Left colon (tissue), 2 donors: ENCODE measurements at regions not wholly inside any gene's neighbourhood (a gene's known extent, or its start where the extent isn't known, plus 50 kb on each side); places are given as distances from the start of the nearest gene placed in this dataset.

Source experiments
- ATAC-seq: fragments of 200-7000 bp; cut with Tn5 transposase; one replicate; pipeline ENCODE4 v1.9.1; 2020; ENCODE audit warnings: mild to moderate bottlenecking, moderate library complexity
- DNase-seq, 2 donors: peaks; one replicate each; pipeline ENCODE4 v3.0.0-alpha.2; 2020
- intact Hi-C, 2 donors: fragments of 100-400 bp; cut with DNase I in 1 of 2; cut with micrococcal nuclease in 1 of 2; formaldehyde crosslinking; loops; one replicate each; pipeline versions ENCODE4 v1.11.2 to v1.14.0; 2022; cut with DNase I, micrococcal nuclease
- donor health status: DM: no; HTN: no; CAD: no.
- donor health status: DM: yes; HTN: yes; CAD: no.

GRCh38 chr4:11021333-11021732 lies 336.8 kb upstream of the CLNK start:
- DNase-seq (no peak), ATAC-seq (no peak)
- intact Hi-C loops: no loop called here

GRCh38 chr4:11019451-11020240 lies 335.1 kb upstream of the CLNK start:
- ATAC-seq (no peak), DNase-seq (no peak)
- intact Hi-C loops: no loop called here

- ATAC-seq: no peak
- intact Hi-C loops: no loop called here
These were observed 329.6 kb upstream of the CLNK start for GRCh38 chr4:11014199-11014598.

GRCh38 chr4:11013094-11013664 lies 328.6 kb upstream of the CLNK start:
- intact Hi-C loops: no loop called here
- DNase-seq: no peak
- ATAC-seq: no peak

More at GRCh38 chr4:11014199-11014598, 329.6 kb upstream of the CLNK start:
- DNase-seq: no peak

GRCh38 chr4:11011249-11011648 lies 326.7 kb upstream of the CLNK start:
- DNase-seq (no peak), ATAC-seq (peak; percentile 30)
- intact Hi-C loops: no loop called here

GRCh38 chr4:11010624-11011023 lies 326.1 kb upstream of the CLNK start:
- intact Hi-C loops: no loop called here
- no peak for DNase-seq
- ATAC-seq: no peak

GRCh38 chr4:11009281-11009680 lies 324.7 kb upstream of the CLNK start:
- no peak for DNase-seq
- intact Hi-C loops: no loop called here
- no peak for ATAC-seq

- DNase-seq (no peak), ATAC-seq (no peak)
- intact Hi-C loops: no loop called here
These were observed 320.7 kb upstream of the CLNK start for GRCh38 chr4:11005300-11005699.

- ATAC-seq: no peak
- DNase-seq: no peak
- intact Hi-C loops: no loop called here
These were observed 320.2 kb upstream of the CLNK start for GRCh38 chr4:11004818-11005217.

GRCh38 chr4:11002961-11003360 lies 318.4 kb upstream of the CLNK start:
- intact Hi-C loops: no loop called here
- no peak for ATAC-seq
- DNase-seq: no peak

- ATAC-seq: no peak
- DNase-seq: no peak
- intact Hi-C loops: no loop called here
These were observed 314.3 kb upstream of the CLNK start for GRCh38 chr4:10998846-10999245.

- DNase-seq (peak in 1 of 2 donors; percentile 5), ATAC-seq (no peak)
- intact Hi-C loops: no loop called here
These were observed 300.2 kb upstream of the CLNK start for GRCh38 chr4:10984815-10985214.

GRCh38 chr4:10983885-10984640 lies 299.5 kb upstream of the CLNK start:
- intact Hi-C loops: no loop called here
- no peak for DNase-seq
- no peak for ATAC-seq

GRCh38 chr4:10983268-10983667 lies 298.7 kb upstream of the CLNK start:
- no peak for ATAC-seq
- intact Hi-C loops: no loop called here
- DNase-seq: peak in 1 of 2 donors; percentile 10

- DNase-seq: no peak
These were observed 297.7 kb upstream of the CLNK start for GRCh38 chr4:10982305-10982704.

GRCh38 chr4:10981576-10981975 lies 297.0 kb upstream of the CLNK start:
- no peak for ATAC-seq
- no peak for DNase-seq
- intact Hi-C loops: no loop called here

More at GRCh38 chr4:10982305-10982704, 297.7 kb upstream of the CLNK start:
- intact Hi-C loops: no loop called here
- no peak for ATAC-seq

- DNase-seq (no peak), ATAC-seq (no peak)
- intact Hi-C loops: no loop called here
These were observed 296.5 kb upstream of the CLNK start for GRCh38 chr4:10981096-10981495.

GRCh38 chr4:10979032-10979431 lies 294.5 kb upstream of the CLNK start:
- DNase-seq (no peak), ATAC-seq (no peak)
- intact Hi-C loops: no loop called here

- intact Hi-C loops: no loop called here
- ATAC-seq: no peak
- DNase-seq: no peak
These were observed 293.0 kb upstream of the CLNK start for GRCh38 chr4:10977534-10977933.

- intact Hi-C loops: no loop called here
- DNase-seq (no peak), ATAC-seq (no peak)
These were observed 289.8 kb upstream of the CLNK start for GRCh38 chr4:10974371-10974770.
